Stimulated activated CD8-positive, alpha-beta memory T cell treated with anti-CD3 and anti-CD28 coated beads, Interleukin-15, amount 100 ng/mL, for 48 hours (primary cell): ENCODE measurements at regions not wholly inside any gene's neighbourhood (a gene's known extent, or its start where the extent isn't known, plus 50 kb on each side); places are given as distances from the start of the nearest gene placed in this dataset.

Experiments used
- DNase-seq, 2 donors: peaks; one replicate each; pipeline ENCODE4 v3.0.0-alpha.2; 2020; ENCODE audit warnings: low read depth in 2 of 2

GRCh38 chr20:40449974-40450616, 238.9 kb downstream of the MAFB start:
- DNase-seq: no peak

GRCh38 chr20:40449144-40449690, 239.8 kb downstream of the MAFB start:
- no peak for DNase-seq

GRCh38 chr20:40446888-40447287, 242.1 kb downstream of the MAFB start:
- no peak for DNase-seq

GRCh38 chr20:40444516-40444915, 244.5 kb downstream of the MAFB start:
- DNase-seq: no peak

GRCh38 chr20:40443753-40444152, 245.3 kb downstream of the MAFB start:
- DNase-seq: no peak

GRCh38 chr20:40442181-40442963, 246.7 kb downstream of the MAFB start:
- no peak for DNase-seq

- no peak for DNase-seq
Observed at GRCh38 chr20:40441771-40442170, 247.3 kb downstream of the MAFB start.

GRCh38 chr20:40438161-40438830, 250.7 kb downstream of the MAFB start:
- DNase-seq: no peak

GRCh38 chr20:40436011-40436410, 253.0 kb downstream of the MAFB start:
- DNase-seq: no peak

GRCh38 chr20:40435146-40435895, 253.7 kb downstream of the MAFB start:
- DNase-seq: no peak

- DNase-seq: no peak
Observed at GRCh38 chr20:40434122-40434521, 254.9 kb downstream of the MAFB start.

GRCh38 chr20:40433341-40433861, 255.6 kb downstream of the MAFB start:
- no peak for DNase-seq

- no peak for DNase-seq
Observed at GRCh38 chr20:40431611-40432010, 257.4 kb downstream of the MAFB start.

- DNase-seq: no peak
Observed at GRCh38 chr20:40431112-40431511, 257.9 kb downstream of the MAFB start.

GRCh38 chr20:40427026-40427425, 262.0 kb downstream of the MAFB start:
- no peak for DNase-seq

- no peak for DNase-seq
Observed at GRCh38 chr20:40424695-40425094, 264.3 kb downstream of the MAFB start.

GRCh38 chr20:40422656-40423055, 266.4 kb downstream of the MAFB start:
- no peak for DNase-seq

- DNase-seq: no peak
Observed at GRCh38 chr20:40416274-40416673, 272.8 kb downstream of the MAFB start.

GRCh38 chr20:40414843-40415615, 274.0 kb downstream of the MAFB start:
- no peak for DNase-seq

GRCh38 chr20:40410028-40410427, 279.0 kb downstream of the MAFB start:
- no peak for DNase-seq

- DNase-seq: no peak
Observed at GRCh38 chr20:40397467-40397866, 291.6 kb downstream of the MAFB start.
